ENCODE measurements at regions not wholly inside any gene's neighbourhood (a gene's known extent, or its start where the extent isn't known, plus 50 kb on each side); places are given as distances from the start of the nearest gene placed in this dataset.
"Not testable (repeated sequence)": the region's sequence is repeated elsewhere in the genome, so short reads cannot be mapped to it uniquely, and the experiment has no call there.

DNA sequence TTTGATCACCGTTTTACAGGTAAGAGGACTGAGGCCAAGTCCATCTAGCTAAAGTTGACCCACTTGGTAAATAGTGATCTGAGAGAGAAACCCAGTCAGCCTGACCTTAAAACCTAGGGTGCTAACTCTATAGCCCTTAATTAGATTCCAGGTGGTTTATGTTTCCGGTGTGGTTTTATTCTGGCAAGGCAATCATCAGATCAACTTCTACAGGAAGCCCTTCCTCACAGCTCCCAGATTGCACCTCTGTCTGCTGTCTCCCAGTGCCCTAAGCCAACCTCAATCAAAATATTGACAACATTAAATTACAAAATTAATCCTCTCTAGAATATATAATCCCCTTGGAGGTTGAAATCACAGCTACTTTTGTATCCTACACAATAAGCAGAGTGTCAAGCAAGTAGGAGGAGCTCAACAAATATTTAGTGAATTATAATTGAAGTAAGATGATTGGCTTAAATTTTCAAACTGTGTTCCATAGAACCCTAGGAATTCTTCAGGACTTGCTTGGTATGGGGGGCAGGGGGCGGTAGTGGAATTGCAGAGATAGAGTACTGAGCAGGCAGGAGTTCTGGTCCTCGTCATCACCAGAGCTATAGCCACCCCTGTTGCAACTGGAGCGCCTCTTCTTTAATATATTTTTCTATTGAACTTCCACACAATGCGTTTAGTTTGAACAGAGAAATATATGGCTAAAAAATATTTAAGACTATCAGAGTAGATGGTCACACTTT is 692.8 kb upstream of the LRRN3 start:
- FAIRE-seq = no peak
- DNase-seq (ENCODE audit: low spot score in 2 of 2) = no peak

DNA sequence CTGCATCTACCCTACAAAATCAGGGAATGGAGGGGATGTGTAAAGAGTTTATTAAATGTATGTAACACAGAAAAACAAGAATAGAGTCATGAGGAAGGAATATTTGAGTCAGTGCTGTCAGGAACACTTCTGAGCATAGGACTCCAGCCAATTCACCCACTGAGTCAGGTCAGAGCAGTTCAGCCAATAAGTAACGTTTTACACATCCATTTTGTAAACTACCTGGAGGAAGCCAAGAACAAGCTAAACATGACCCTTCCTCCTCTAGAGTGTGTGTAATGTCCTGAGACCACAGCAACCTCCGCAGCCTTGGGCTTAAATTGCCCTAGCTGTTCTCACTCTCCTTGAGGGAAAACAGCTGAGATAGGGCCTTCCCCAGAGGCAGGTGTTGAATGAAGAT is 691.5 kb upstream of the LRRN3 start:
- FAIRE-seq = no peak
- DNase-seq (ENCODE audit: low spot score in 2 of 2) = no peak

DNA sequence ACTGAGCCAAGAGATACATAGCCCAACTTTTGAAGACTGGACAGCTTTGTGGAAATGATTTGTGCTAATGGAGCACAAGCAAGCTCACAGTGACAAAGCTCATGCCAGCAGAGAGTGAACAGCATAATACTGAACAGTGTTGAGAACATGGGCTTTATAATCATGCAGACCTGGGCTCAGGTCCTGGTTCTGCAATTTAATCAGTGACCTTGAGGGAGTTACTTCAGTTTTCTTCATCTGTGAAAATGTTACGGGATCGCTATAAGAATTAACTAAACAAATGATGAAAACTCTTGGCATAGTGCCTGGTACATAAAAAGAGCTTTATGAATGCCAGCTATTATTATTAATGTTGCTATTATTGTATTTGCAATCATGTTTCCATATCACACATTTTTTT is 690.5 kb upstream of the LRRN3 start:
- no peak for DNase-seq (ENCODE audit: low spot score in 2 of 2)
- no peak for FAIRE-seq

DNA sequence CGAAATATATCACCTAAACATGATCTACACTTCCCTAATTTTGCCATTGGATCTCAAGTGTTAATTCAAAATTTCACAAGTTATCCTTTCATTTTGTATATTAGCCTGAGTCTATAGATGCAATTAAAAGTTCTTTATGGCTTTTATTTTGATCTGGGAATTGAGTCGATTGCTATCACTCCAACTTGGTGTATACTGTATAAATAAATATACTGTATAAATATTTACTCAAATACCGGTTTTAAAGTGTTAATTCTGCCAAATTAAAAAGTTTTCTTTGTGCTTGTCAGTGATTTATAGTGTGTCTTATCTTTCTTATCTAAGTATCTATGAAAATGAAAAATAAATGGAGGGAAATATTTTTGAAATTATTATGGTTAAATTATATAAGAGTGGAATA is 683.7 kb upstream of the LRRN3 start:
- no peak for DNase-seq (ENCODE audit: low spot score in 2 of 2)
- no peak for FAIRE-seq

DNA sequence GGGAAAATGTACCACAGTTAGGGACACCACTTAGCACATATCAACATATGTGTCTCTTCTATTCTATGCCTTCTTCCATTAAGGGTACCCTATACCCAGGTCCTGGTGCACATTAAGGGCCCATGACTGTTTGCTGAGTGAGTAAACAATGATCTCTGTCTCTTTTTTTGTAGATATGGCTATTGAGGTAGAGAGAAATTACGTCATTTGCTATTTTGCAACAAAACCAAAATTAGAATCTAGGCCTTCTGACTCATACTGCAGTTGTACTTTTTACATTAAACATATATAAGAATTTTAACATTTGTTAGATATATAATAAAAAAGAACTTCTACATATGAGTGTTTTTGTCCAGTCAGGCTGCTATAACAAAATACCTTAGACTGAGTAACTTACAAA is 683.2 kb upstream of the LRRN3 start:
- FAIRE-seq (no peak), DNase-seq (ENCODE audit: low spot score in 2 of 2) (no peak)

DNA sequence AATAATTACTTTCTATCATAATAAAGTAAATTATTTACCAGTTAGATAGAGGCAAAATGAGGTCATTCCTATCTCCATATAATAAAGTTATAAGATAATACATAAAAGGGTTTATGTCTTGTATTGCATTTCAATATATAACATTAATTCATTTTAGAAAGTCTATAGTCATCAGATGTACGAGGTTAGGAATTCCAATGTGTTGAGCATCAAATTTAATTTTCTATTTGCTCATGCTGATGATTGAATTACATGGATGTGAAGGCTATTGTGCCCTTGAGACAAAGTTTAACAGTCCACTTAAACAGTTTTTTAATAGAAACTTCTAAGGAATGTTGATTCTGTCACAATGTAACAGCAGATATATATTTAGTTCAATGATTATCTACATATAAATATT is 678.3 kb upstream of the LRRN3 start:
- FAIRE-seq = no peak

DNA sequence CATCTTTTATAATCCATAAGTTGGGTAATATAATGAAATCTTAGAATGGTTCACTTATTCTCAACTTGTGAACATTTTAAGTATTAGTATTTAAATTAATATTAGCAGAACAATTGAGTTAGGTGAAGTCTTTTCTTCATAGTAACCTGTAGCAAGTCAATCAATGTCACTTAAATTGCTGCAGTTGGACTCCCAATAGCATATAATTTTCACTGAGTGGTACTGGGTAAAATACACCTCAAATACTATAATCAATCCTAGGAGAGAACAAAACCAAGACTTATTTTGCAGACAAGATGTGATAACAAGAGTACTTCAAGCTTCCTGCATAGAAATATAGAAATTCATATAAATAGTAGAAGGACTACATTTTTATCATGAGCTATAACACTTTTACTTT is 677.9 kb upstream of the LRRN3 start:
- DNase-seq (ENCODE audit: low spot score in 2 of 2) = no peak
- no peak for FAIRE-seq

More for the DNA sequence above, 678.3 kb upstream of the LRRN3 start:
- no peak for DNase-seq (ENCODE audit: low spot score in 2 of 2)

DNA sequence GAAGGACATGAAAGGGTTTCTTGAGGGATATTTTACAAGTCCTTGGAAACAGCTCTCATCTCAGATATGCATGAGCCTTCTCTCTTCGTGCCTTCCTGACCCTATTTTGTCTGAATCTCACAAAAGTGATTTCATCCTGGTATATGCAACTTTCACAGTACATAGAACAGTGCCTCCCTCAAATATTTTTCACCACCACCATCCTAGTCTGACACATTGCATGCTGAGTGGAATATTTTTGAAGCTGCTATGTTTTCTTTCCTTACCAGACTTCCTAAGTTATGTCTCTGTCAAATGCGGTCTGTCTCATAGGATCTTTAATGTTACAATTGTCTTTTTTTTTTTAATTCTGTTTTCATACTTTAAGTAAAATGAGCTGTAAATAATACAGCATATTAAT is 673.3 kb upstream of the LRRN3 start:
- DNase-seq (ENCODE audit: low spot score in 2 of 2) (no peak), FAIRE-seq (no peak)

DNA sequence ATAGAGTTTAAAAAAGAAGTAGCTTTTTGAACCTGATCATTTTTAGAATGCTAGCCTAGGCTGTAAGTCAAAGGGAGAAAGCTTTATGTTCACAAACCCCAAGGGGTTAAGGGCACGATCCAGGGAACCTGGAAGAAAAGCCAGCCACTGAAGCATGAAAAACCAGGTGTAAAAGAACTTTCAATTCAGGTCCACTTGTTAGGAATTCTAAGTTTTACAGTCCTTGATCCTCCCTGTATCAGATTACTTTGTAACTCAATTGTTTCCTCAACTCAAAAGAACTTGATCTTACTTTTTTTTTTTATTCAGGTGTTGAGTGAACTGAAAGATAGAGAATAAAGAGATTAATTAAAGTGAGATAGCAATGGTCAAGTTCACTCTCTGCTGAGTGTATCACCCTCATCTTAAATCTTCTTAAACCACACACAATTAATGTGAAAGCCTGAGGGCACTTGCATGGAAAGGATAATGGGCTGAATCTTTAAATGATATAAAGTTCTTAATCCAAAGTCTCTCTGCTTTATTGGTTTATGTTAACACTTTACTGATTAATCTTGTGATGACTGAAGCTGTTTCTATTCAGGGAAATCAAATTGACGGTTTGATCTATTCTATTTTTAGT is 672.2 kb upstream of the LRRN3 start:
- FAIRE-seq (no peak), DNase-seq (ENCODE audit: low spot score in 2 of 2) (no peak)

DNA sequence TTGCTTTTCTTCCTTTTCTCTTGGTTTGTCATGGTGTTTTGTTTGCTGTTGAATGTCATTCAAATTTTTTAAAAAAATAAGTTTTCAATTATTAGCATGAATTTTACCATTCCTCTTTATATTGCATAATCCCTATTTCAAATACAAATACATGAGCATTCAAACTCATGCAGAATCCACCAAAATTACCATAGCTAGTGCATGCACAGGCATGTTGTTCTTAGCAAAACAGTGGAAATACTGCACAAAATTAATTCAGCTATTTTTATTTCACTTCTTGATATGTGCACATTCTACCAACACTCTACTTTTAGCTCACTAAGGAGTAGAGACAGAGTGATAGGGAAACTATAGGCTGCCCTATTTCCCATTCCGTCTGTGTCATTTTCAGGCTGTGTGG is 670.1 kb upstream of the LRRN3 start:
- DNase-seq (ENCODE audit: low spot score in 2 of 2) (no peak), FAIRE-seq (no peak)

DNA sequence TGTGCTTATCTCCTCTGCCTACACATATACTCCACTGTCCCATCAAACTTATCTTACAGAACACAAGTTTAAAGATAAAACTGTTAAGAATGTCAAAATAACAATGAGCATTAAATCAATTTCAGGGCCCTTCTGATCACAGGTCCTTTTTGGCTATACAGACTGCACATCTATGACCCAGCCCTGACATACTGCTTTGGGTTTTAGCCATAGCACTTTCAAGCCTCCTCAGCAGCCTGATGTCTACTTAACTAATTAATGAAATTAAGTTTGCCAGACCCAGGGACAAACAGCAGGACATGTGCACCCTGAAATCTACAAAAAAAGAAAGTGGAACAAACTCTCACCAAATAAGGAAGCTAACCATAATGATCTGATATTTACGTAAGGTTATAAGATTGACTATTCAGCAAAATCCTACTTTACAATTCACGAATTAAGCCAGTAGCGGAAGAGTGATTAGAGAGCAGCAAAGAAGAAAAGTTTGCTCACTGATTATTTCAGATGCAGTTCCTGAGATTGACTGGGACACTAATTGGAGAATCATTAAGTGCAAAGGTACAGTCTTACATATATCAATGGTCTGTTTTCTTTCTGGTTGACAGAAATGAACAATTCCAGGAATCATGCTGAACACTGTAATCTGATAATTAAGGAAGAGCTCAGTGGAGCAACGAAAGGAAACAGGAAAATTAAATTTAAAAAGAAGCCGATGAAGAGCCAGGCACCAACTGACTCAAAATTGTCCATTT is 669.3 kb upstream of the LRRN3 start:
- DNase-seq (ENCODE audit: low spot score in 2 of 2) = no peak
- no peak for FAIRE-seq

DNA sequence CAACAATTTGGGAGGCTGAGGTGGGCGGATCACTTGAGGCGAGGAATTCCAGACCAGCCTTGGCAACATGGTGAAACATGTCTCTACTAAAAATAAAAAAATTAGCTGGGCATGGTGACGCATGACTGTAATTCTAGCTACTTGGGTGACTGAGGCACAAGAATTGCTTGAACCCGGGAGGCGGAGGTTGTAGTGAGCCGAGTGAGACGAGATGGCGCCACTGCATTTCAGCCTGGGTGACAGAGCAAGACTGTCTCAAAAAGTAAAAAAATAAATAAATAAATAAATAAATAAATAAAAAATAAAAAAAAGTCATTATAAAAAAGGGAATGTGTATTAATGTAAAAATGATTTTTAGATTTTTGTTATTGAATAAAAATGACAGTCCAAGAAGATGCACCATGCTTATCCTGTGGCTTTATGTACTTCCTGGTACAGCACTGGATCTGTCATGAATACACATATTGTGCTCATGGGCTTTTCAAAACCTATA is 658.8 kb upstream of the LRRN3 start:
- FAIRE-seq (peak; percentile 50), DNase-seq (ENCODE audit: low spot score in 2 of 2) (no peak)

DNA sequence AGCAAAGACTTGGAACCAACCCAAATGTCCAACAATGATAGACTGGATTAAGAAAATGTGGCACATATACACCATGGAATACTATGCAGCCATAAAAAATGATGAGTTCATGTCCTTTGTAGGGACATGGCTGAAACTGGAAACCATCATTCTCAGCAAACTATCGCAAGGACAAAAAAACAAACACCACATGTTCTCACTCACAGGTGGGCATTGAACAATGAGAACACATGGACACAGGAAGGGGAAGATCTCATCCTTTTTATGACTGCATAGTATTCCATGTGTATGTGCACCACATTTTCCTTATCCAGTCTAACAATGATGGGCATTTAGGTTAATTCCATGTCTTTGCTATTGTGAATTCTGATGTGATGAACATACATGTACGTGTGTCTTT is 652.0 kb upstream of the LRRN3 start:
- FAIRE-seq; DNase-seq (ENCODE audit: low spot score in 2 of 2): not testable (repeated sequence)

DNA sequence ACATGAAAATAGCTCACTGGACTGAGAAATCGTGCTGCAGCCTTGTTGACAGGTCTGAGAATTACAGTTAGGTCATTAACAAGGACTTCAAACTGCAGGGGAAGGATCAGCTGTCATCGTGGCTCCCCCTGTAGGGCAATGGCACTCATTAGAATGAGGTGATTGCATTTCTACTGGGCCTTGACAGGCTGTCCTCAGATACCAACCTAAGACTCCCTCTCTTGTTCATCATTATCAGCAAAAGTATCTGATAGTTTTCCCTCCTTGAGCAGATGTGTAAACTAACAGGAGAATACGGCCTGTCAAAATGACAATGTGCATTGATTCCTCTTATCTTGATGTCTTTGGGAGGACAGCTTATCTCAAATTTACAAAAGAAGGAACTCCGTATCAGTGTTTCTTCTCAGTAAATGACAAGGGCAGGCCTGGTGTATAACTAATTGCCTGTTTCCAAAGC is 648.5 kb upstream of the LRRN3 start:
- DNase-seq (ENCODE audit: low spot score in 2 of 2) (no peak), FAIRE-seq (no peak)

DNA sequence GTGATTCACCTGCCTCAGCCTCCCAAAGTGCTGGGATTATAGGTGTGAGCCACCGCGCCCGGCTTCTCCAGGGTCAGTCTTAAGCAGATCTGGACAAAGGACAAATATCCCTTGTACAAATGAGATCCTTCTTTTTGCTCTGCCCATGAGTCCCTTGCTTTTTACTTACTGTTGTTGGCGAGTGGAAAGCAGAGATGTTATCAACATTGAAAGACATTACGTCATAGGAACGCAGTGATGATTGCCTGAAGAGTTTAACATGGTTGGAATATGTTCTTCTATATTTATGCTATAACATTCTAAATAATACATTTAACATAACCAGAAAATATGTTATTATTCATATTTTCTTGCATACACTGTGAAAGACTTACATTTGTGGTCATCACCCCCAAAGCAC is 644.3 kb upstream of the LRRN3 start:
- DNase-seq (ENCODE audit: low spot score in 2 of 2) (no peak), FAIRE-seq (no peak)

DNA sequence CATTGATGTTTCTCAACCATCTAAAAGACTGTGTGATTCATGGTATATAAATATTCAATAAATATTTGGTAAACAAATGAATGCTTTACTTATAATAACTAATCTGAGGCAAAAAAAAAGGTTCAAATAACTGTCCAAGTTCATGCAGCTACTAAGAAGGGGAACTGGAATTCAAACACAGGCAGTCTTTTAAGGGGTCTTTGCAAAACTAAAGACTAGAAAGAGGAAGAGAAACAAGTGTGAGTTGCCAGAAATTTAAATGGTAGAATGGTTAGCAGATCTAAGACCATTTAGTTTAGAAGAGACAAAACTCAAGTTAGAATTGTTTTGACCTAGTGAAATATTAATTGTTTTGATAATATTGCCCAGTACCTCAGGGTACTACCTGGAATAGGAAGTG is 642.0 kb upstream of the LRRN3 start:
- no peak for FAIRE-seq
- no peak for DNase-seq (ENCODE audit: low spot score in 2 of 2)

DNA sequence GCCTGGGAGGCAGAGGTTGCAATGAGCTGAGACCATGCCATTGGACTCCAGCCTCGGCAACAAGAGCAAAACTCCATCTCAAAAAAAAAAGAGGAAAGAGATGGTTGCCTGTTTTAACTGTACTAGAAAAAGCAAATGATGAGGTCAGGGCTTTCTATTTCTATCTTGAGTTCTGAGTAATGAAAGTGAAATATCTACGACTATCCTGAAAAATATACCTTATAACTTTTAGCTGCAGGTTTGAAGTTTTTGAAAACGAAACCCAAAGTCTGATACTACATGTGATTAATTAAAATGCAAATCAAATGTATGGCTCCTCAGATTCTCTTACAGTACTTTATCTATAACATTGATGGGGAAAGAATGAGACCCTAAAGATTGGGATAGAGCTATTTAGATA is 636.2 kb upstream of the LRRN3 start:
- no peak for FAIRE-seq

DNA sequence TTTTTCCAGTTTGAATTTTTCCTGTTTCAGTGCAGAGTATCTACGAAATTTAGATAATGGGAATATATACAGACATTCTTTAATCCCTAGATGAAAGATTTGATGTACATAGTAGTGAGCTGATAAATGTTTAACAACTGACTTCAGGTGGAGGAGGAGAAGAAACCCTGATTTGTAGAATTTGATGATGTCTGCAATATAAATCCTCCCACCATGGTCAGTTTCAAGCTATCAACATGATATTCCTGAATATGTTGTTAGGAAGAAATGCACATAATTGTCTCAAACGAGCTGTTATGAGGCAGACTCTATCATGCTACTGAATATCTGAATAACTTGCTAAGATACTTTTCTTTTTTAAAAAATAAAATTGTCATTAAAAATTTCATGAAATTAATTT is 629.3 kb upstream of the LRRN3 start:
- no peak for FAIRE-seq
- no peak for DNase-seq (ENCODE audit: low spot score in 2 of 2)

More for the DNA sequence above, 636.2 kb upstream of the LRRN3 start:
- DNase-seq (ENCODE audit: low spot score in 2 of 2) = no peak

DNA sequence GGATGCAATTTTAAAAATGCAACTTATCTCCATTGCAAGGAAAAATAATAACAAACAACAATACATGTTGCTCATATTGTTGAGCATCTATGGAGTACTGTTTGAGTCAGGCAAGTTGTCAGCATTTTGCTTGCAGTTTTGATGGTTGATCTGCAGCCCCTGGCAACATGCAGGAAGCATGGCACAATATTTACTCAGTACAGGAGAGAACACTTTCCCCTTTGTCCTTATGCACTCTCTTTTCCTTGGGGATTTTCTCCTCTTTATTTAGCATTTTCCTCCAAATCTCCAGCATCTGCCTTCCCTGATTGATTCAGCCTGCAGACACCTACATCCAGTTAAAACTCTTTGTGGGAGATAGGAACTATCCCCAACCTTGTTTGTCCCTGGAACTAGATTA is 620.5 kb upstream of the LRRN3 start:
- no peak for DNase-seq (ENCODE audit: low spot score in 2 of 2)
- FAIRE-seq = no peak

DNA sequence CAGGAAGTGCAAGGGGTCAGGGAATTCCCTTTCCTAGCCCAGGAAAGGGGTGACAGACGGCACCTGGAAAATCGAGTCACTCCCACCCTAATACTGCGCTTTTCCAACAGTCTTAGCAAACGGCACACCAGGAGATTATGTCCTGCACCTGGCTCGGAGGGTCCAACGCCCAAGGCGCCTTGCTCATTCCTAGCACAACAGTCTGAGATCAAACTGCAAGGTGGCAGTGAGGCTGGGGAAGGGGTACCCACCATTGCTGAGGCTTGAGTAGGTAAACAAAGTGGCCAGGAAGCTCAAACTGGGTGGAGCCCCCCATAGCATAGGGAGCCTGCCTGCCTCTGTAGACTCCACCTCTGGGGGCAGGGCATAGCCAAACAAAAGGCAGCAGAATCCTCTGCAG is 618.5 kb upstream of the LRRN3 start:
- not testable (repeated sequence) for DNase-seq (ENCODE audit: low spot score in 2 of 2); FAIRE-seq

DNA sequence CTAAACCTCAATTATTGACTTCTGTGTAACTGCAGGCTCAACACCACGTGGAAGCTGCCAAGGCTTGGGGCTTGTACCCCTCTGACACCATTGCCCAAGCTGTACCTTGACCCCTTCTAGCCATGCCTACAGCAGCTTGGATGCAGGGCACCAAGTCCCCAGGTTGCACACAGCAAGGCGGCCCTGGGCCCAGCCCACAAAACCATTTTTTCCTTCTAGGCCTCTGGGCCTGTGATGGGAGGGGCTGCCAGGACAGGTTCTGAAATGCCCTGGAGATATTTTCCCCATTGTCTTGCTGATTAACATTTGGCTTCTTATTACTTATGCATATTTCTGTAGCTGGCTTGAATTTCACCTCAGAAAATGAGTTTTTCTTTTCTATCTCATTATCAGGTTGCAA is 610.0 kb upstream of the LRRN3 start:
- FAIRE-seq = no peak
- DNase-seq (ENCODE audit: low spot score in 2 of 2) = no peak

DNA sequence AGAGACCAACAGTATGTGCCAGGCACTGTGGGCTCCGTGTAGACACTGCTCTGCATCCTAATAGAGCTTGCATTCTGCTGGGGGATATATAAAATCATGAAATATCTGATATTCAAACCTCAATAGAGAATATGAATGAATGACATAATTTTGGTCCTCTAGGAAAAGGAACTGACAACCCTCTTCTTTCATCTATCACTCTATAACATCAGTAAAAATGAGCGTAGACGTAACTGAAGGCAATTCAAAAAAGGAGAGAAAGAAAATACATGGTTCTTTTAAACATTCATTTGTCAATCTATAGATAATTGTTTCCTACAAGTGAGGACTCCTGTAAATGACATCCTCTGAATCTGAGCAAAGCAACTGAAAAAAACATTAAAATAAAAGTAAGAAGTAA is 607.4 kb upstream of the LRRN3 start:
- DNase-seq (ENCODE audit: low spot score in 2 of 2) (no peak), FAIRE-seq (no peak)
